Coronary artery (tissue), 2 donors: ENCODE measurements at regions not wholly inside any gene's neighbourhood (a gene's known extent, or its start where the extent isn't known, plus 50 kb on each side); places are given as distances from the start of the nearest gene placed in this dataset.
A peak's percentile ranks its signal among the peaks of the same experiment; 100 is the strongest.

Experiments used
- DNase-seq: peaks from one replicate; pipeline ENCODE4 v3.0.0-alpha.2; 2017; ENCODE audit warnings: low spot score
- H3K27ac ChIP-seq, 2 donors: fragments of 200-600 bp; sonication (generic); one replicate each; pipeline ENCODE4 v1.5.1; 2016 to 2019
- H3K4me3 ChIP-seq: fragments of 200-600 bp; sonication (generic); 2 replicates; pipeline ENCODE4 v1.5.1; 2016; ENCODE audit warnings: mild to moderate bottlenecking, moderate library complexity
- TF ChIP-seq, protein P1 (sequence below): fragments of 200-600 bp; sonication (generic); IDR thresholded peaks from one replicate; pipeline ENCODE4 v1.5.1; 2019; ENCODE audit warnings: antibody characterized with exemption

DNA sequence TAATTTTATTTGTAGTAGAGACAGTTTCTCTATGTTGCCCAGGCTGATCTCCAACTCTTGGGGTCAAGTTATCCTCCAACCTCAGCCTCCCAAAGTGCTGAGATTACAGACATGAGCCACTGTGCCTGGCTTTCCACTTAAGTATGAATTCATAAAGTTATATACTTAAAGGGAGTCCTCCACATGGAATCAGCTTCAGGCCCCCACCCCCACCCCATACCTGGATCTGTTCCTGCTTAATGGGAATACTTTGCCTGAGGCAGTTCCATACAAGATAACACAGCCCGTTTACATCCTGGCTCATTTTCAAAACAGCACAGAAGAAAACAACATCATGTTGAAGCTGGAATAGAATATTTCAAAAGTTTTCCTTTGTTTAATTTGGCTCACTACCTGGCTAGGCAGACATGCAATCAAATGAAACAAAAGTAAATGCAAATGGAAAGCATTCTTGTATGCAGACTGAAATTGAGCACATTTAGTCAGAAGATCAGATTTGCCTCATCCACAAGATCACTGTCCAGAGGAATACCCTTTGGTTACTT lies 82.4 kb downstream of the FAT3 start:
- TF ChIP-seq, protein P1, sequence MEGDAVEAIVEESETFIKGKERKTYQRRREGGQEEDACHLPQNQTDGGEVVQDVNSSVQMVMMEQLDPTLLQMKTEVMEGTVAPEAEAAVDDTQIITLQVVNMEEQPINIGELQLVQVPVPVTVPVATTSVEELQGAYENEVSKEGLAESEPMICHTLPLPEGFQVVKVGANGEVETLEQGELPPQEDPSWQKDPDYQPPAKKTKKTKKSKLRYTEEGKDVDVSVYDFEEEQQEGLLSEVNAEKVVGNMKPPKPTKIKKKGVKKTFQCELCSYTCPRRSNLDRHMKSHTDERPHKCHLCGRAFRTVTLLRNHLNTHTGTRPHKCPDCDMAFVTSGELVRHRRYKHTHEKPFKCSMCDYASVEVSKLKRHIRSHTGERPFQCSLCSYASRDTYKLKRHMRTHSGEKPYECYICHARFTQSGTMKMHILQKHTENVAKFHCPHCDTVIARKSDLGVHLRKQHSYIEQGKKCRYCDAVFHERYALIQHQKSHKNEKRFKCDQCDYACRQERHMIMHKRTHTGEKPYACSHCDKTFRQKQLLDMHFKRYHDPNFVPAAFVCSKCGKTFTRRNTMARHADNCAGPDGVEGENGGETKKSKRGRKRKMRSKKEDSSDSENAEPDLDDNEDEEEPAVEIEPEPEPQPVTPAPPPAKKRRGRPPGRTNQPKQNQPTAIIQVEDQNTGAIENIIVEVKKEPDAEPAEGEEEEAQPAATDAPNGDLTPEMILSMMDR, result no peak
- no peak for DNase-seq
- Histone ChIP-seq H3K27ac (peak overlapping the region in 1 of 2 donors; percentile 47), H3K4me3 (peak overlapping the region; percentile 33)

DNA sequence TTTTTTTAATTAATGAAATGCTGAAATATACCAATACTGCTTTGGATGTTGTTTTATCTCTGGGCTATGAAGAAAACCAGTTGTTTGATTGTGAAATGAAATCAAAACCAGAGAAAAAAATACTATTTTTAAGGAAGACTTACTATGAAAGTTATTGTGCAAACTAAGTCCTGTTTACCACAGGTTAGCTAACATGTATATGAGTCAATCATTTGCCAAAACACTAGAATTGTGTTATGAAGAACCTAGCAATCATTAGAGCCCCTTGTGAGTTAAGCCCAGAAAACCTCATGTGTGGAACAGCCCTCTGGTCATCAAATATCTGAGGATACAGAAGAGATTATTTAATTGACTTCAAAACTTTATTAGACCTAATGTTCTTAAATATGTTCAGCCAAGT lies 83.7 kb downstream of the FAT3 start:
- TF ChIP-seq, protein P1, result no peak
- Histone ChIP-seq H3K4me3 (no peak overlapping the region), H3K27ac (no peak overlapping the region)
- DNase-seq, result no peak

DNA sequence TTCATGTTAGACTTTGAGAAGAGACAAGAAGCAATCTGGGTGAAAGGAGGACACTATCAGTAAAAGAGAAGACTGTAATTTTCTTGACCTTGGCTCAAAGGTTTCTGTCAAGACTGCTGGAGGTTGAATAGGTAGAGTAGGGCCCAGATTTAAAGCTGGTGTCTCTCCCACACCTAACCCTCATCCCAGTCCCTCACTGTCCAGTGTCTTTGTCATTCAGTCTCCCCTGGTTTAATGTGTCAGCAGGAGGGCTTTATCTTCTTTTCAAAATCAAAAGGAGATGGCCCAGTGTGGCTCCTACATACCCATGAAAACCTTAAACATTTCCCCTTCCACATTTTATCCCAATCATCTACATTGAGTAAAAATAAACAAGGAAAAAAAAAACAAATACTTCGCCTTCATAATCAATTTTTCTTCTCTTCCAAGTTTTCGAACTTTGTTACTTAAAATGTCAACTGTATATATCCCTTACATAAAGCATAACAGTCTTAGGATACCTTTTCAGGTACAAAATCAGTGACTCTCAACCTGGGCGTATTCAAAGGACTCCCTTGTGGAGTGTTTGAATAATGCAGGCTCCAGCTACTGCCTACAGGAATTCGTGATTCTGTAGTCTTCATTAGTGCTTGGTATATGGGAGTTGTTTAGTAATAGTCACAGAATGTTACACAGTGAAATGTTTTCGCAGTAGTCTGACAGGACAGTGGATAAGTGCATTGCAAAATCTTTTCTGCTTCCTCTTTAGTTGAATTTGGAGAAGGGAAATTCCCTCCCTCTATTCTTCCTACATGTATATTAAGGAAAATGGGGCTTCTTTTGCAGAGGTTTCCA lies 87.2 kb downstream of the FAT3 start:
- TF ChIP-seq, protein P1, result no peak
- Histone ChIP-seq H3K27ac (no peak overlapping the region), H3K4me3 (no peak overlapping the region)
- no peak for DNase-seq

DNA sequence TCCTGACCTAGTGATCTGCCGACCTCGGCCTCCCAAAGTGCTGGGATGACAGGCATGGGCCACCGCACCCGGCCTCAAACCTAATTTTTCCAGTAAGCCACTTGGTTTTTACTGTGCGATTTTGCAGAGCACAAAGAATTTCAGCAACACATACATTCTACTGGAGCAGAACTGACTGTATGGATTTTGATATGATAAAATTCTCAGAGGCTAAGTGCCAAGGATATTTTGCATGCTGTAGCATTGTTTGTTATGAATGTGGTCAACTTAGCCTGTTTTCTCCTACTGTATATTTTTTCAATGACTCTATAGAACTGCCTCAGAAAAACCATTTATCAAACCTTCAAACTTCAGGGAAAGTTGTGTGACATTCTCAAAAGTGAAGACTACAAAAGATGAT lies 89.2 kb downstream of the FAT3 start:
- H3K4me3 ChIP-seq, result no peak overlapping the region
- TF ChIP-seq, protein P1, result no peak
- H3K27ac ChIP-seq, result peak overlapping the region; percentile 61 to 82
- DNase-seq, result no peak

DNA sequence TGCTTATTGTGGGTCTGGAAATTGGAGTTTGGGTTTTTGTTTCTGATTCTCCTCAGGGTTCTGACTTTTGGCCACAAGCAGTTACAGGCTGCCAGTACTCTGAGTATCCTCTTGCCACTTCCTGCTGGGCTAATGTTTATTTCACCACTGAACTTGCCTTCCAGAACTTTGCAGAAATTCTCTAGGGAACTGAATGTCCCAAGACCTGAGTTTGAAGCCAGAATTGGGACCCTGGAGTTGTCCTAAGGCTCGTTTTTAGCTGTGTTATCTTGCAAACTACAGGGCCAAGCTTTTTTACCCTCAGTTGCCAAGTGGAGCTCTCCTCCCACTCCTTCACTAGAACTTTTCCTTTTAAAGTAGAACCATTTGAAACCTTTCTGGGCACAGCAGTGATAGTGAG lies 89.9 kb downstream of the FAT3 start:
- DNase-seq, result peak; percentile 78
- peak overlapping the region; percentile 72 to 82 for H3K27ac ChIP-seq
- TF ChIP-seq, protein P1, result no peak
- H3K4me3 ChIP-seq, result no peak overlapping the region

DNA sequence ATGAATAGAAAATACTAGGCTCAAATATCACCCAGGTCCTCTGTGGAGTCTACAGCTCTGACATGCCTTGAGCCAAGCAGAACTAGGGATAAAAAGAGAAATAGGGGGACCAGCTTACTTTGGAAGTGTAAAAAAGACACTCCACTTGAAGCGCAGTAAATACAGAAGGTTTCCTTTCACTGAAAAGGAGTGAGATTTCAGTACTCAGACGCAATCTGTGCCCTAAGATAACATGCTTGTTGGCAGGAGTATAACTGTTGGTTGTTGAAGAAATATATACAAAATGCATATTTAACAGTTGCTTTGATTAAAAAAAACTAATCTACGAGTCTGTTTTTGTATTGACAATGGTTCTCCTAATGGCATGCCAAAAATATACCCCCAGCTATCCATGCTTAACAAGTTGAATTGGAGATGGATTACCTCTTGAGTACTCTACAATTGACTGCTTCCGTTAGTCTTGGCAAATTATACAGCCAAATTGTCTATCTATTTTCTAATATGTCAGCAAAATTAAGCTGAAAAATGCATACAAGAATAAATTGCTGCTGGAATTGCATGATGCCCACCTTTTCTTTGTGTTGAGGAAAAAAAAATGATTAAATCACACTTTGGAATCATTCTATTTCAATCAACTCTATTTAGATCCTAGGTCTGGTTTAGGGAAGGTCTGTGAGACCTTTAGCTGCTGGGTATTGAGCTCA lies 91.6 kb downstream of the FAT3 start:
- TF ChIP-seq, protein P1, result no peak
- no peak for DNase-seq
- Histone ChIP-seq H3K27ac (peak overlapping the region in 1 of 2 donors; percentile 11), H3K4me3 (no peak overlapping the region)
